ENCODE measurements at regions not wholly inside any gene's neighbourhood (a gene's known extent, or its start where the extent isn't known, plus 50 kb on each side); places are given as distances from the start of the nearest gene placed in this dataset.
"Not testable (repeated sequence)": the region's sequence is repeated elsewhere in the genome, so short reads cannot be mapped to it uniquely, and the experiment has no call there.

DNA sequence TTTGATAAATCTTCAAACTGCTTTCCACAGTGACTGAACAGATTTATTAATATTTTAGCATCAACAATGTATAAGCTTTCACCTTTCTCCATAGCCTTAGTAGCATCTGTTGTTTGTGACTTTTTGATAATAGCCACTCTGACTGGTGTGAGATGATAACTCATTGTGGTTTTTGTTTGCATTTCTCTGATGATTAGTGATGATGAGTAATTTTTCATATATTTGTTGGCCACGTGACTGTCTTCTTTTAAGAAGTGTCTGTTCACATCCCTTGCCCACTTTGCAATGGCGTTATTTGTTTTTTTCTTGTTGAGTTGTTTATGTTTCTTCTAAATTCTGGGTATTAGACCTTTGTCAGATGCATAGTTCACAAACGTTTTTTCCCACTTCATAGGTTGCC lies 952.9 kb downstream of the TRIB2 start:
- no peaks in the 10 kb centered on the region for H3K4me1 ChIP-seq (ENCODE audit: control insufficient read depth, insufficient read depth, low read length)
- ChIA-PET CTCF (no interaction called here), POLR2A (no interaction called here)
- no peaks in the 10 kb centered on the region for H3K36me3 ChIP-seq (ENCODE audit: control insufficient read depth in 2 of 2, insufficient read depth in 1 of 2, low read length in 2 of 2)
- no peak for TF ChIP-seq KLF1 (tag by site-specific recombination; IDR thresholded peaks at IDR 0.05)
- no peak for TF ChIP-seq ZNF211 (tag by site-specific recombination; IDR thresholded peaks at IDR 0.05; ENCODE audit: low read depth)
- TF ChIP-seq ZNF311 (tag by site-specific recombination; IDR thresholded peaks at IDR 0.05; ENCODE audit: borderline replicate concordance): no peak
- TF ChIP-seq PRDM1 (tag by site-specific recombination; IDR thresholded peaks at IDR 0.05): no peak
- no peak for TF ChIP-seq IKZF3 (tag by site-specific recombination; IDR thresholded peaks at IDR 0.05)
- TF ChIP-seq, protein P1, sequence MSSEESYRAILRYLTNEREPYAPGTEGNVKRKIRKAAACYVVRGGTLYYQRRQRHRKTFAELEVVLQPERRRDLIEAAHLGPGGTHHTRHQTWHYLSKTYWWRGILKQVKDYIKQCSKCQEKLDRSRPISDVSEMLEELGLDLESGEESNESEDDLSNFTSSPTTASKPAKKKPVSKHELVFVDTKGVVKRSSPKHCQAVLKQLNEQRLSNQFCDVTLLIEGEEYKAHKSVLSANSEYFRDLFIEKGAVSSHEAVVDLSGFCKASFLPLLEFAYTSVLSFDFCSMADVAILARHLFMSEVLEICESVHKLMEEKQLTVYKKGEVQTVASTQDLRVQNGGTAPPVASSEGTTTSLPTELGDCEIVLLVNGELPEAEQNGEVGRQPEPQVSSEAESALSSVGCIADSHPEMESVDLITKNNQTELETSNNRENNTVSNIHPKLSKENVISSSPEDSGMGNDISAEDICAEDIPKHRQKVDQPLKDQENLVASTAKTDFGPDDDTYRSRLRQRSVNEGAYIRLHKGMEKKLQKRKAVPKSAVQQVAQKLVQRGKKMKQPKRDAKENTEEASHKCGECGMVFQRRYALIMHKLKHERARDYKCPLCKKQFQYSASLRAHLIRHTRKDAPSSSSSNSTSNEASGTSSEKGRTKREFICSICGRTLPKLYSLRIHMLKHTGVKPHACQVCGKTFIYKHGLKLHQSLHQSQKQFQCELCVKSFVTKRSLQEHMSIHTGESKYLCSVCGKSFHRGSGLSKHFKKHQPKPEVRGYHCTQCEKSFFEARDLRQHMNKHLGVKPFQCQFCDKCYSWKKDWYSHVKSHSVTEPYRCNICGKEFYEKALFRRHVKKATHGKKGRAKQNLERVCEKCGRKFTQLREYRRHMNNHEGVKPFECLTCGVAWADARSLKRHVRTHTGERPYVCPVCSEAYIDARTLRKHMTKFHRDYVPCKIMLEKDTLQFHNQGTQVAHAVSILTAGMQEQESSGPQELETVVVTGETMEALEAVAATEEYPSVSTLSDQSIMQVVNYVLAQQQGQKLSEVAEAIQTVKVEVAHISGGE (tag by site-specific recombination; conservative IDR thresholded peaks at IDR 0.05; ENCODE audit: low read depth): no peak
- no peak for TF ChIP-seq ZBTB17 (tag by site-specific recombination; IDR thresholded peaks at IDR 0.05)
- no peak for TF ChIP-seq ZNF610 (tag by site-specific recombination; IDR thresholded peaks at IDR 0.05; ENCODE audit: borderline replicate concordance)
- TF ChIP-seq ZFP3 (tag by site-specific recombination; IDR thresholded peaks at IDR 0.05; ENCODE audit: low read depth): no peak
- TF ChIP-seq ZNF529 (tag by site-specific recombination; IDR thresholded peaks at IDR 0.05; ENCODE audit: insufficient replicate concordance): no peak
- no peak for TF ChIP-seq ZNF23 (tag by site-specific recombination; IDR thresholded peaks at IDR 0.05; ENCODE audit: borderline replicate concordance)
- no peak for TF ChIP-seq BCL11B (tag by site-specific recombination; IDR thresholded peaks at IDR 0.05; ENCODE audit: low read depth)
- no peak for TF ChIP-seq ZFHX2 (tag by site-specific recombination; conservative IDR thresholded peaks at IDR 0.05)
- no peak for TF ChIP-seq ZNF548 (tag by site-specific recombination; IDR thresholded peaks at IDR 0.05)
- no peak for TF ChIP-seq ZBTB20 (tag by site-specific recombination; IDR thresholded peaks at IDR 0.05)
- no peak for TF ChIP-seq ZSCAN23 (tag by site-specific recombination; IDR thresholded peaks at IDR 0.05)
- TF ChIP-seq, protein P2, sequence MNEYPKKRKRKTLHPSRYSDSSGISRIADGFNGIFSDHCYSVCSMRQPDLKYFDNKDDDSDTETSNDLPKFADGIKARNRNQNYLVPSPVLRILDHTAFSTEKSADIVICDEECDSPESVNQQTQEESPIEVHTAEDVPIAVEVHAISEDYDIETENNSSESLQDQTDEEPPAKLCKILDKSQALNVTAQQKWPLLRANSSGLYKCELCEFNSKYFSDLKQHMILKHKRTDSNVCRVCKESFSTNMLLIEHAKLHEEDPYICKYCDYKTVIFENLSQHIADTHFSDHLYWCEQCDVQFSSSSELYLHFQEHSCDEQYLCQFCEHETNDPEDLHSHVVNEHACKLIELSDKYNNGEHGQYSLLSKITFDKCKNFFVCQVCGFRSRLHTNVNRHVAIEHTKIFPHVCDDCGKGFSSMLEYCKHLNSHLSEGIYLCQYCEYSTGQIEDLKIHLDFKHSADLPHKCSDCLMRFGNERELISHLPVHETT (tag by site-specific recombination; IDR thresholded peaks at IDR 0.05): no peak
- TF ChIP-seq ZEB2 (tag by site-specific recombination; IDR thresholded peaks at IDR 0.05): no peak
- H3K4me3 ChIP-seq (ENCODE audit: low read depth, low read length): no peak overlapping the region
- H3K9me3 ChIP-seq (ENCODE audit: control insufficient read depth, insufficient read depth, low read depth, low read length): no peaks in the 10 kb centered on the region
- no peak overlapping the region for H3K27ac ChIP-seq (ENCODE audit: extremely low read depth, low read depth, low read length)

DNA sequence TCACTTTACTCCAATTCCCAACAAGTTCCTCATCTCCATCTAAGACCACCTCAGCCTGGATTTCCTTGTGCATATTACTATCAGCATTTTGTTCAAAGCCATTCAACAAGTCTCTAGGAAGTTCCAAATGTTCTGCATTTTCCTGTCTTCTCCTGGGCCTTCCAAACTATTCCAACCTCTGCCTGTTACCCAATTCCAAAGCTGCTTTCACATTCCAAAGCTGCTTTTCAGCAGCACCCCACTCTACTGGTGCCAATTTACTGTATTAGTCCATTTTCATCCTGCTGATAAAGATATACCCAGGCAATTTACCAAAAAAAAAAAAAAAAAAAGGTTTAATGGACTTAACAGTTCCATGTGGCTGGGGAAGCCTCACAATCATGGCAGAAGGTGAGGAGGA lies 957.1 kb downstream of the TRIB2 start:
- H3K27ac ChIP-seq (ENCODE audit: extremely low read depth, low read depth, low read length); H3K36me3 ChIP-seq (ENCODE audit: control insufficient read depth in 2 of 2, insufficient read depth in 1 of 2, low read length in 2 of 2); H3K9me3 ChIP-seq (ENCODE audit: control insufficient read depth, insufficient read depth, low read depth, low read length); CTCF ChIA-PET; H3K4me3 ChIP-seq (ENCODE audit: low read depth, low read length); POLR2A ChIA-PET; H3K4me1 ChIP-seq (ENCODE audit: control insufficient read depth, insufficient read depth, low read length): not testable (repeated sequence)

DNA sequence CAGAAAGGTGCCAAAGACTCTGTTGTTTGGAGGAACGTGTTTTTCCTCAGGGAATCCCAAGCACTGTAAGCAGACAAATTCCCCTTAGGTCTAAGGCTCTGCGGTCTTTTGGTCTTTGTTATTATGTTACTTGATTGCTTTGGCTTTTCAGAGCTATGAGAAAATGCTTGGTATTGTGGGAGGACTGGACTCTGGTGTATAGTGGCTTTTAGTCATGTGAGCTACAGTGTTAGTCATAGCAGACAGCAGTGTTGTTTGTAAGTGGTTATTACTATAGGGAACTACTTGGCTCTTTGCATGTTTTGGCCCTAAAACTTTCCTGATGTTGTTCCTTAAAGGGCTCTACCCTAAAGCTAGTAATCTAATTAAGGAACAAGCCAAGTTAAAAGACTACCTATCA lies 956.2 kb upstream of the LRATD1 start:
- CTCF ChIA-PET: interaction anchor here (0.9 kb wide), 1 partner anchor 9 kb away, joined by 5 read pairs; no protein-coding TSS in a partner anchor
- no peaks in the 10 kb centered on the region for H3K4me1 ChIP-seq (ENCODE audit: control insufficient read depth, insufficient read depth, low read length)
- no peak overlapping the region for H3K27ac ChIP-seq (ENCODE audit: extremely low read depth, low read depth, low read length)
- POLR2A ChIA-PET: no interaction called here
- H3K36me3 ChIP-seq (ENCODE audit: control insufficient read depth in 2 of 2, insufficient read depth in 1 of 2, low read length in 2 of 2): no peaks in the 10 kb centered on the region
- no peak overlapping the region for H3K4me3 ChIP-seq (ENCODE audit: low read depth, low read length)
- no peaks in the 10 kb centered on the region for H3K9me3 ChIP-seq (ENCODE audit: control insufficient read depth, insufficient read depth, low read depth, low read length)
- TF ChIP-seq WT1 (tag by site-specific recombination; IDR thresholded peaks at IDR 0.05) (no peak), GLI4 (tag by site-specific recombination; IDR thresholded peaks at IDR 0.05) (no peak), ZNF223 (tag by site-specific recombination; IDR thresholded peaks at IDR 0.05) (no peak), ZNF555 (tag by site-specific recombination; conservative IDR thresholded peaks at IDR 0.05) (no peak), ZNF133 (tag by site-specific recombination; IDR thresholded peaks at IDR 0.05) (no peak), ZFHX2 (tag by site-specific recombination; conservative IDR thresholded peaks at IDR 0.05) (no peak)
- TF ChIP-seq, protein P3, sequence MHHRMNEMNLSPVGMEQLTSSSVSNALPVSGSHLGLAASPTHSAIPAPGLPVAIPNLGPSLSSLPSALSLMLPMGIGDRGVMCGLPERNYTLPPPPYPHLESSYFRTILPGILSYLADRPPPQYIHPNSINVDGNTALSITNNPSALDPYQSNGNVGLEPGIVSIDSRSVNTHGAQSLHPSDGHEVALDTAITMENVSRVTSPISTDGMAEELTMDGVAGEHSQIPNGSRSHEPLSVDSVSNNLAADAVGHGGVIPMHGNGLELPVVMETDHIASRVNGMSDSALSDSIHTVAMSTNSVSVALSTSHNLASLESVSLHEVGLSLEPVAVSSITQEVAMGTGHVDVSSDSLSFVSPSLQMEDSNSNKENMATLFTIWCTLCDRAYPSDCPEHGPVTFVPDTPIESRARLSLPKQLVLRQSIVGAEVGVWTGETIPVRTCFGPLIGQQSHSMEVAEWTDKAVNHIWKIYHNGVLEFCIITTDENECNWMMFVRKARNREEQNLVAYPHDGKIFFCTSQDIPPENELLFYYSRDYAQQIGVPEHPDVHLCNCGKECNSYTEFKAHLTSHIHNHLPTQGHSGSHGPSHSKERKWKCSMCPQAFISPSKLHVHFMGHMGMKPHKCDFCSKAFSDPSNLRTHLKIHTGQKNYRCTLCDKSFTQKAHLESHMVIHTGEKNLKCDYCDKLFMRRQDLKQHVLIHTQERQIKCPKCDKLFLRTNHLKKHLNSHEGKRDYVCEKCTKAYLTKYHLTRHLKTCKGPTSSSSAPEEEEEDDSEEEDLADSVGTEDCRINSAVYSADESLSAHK (tag by site-specific recombination; IDR thresholded peaks at IDR 0.05): no peak
